Coronary artery (tissue), 2 donors: ENCODE measurements at regions not wholly inside any gene's neighbourhood (a gene's known extent, or its start where the extent isn't known, plus 50 kb on each side); places are given as distances from the start of the nearest gene placed in this dataset.

ENCODE experiments used
- DNase-seq: peaks from one replicate; pipeline ENCODE4 v3.0.0-alpha.2; 2017; ENCODE audit warnings: low spot score
- H3K27ac ChIP-seq, 2 donors: fragments of 200-600 bp; sonication (generic); one replicate each; pipeline ENCODE4 v1.5.1; 2016 to 2019
- H3K4me3 ChIP-seq: fragments of 200-600 bp; sonication (generic); 2 replicates; pipeline ENCODE4 v1.5.1; 2016; ENCODE audit warnings: mild to moderate bottlenecking, moderate library complexity
- TF ChIP-seq, protein P1 (sequence below): fragments of 200-600 bp; sonication (generic); IDR thresholded peaks from one replicate; pipeline ENCODE4 v1.5.1; 2019; ENCODE audit warnings: antibody characterized with exemption

DNA sequence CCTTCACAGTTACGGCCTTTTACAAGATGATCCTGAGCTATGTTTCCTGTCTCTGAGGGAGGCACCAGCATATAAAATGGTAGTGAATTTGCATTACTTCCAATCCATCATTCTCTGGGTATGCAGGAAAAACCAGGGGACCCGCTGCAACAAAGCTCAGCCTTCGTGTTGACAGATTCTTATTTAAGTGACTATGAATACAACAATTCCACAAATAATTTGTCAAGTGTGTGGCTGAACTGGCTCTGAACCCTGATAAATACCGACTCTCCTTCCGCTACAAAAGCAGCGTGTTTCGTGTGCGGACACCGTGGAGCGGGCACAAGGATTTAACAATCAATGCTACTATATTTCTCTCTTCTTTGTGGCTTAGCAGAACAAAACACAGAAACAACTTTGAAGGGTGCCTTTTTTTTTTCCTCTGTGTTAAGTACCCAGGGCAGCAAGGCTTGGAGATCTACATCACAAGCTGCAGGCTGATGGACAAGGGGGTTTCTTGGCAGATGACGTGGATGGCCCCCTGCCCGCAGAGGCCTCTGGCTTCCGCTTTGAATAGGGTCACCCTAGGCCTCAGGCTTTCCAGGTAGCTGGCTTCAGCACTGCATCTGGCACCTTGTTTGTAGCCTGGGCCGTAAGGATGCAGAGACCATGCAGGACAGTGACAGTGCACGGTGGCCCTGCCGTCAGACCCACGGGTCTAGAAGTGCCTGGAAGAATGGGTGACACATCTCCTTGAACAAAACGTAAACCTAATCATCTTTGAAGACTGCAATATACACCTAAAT, 280.5 kb upstream of the TSHZ3 start:
- TF ChIP-seq, protein P1, sequence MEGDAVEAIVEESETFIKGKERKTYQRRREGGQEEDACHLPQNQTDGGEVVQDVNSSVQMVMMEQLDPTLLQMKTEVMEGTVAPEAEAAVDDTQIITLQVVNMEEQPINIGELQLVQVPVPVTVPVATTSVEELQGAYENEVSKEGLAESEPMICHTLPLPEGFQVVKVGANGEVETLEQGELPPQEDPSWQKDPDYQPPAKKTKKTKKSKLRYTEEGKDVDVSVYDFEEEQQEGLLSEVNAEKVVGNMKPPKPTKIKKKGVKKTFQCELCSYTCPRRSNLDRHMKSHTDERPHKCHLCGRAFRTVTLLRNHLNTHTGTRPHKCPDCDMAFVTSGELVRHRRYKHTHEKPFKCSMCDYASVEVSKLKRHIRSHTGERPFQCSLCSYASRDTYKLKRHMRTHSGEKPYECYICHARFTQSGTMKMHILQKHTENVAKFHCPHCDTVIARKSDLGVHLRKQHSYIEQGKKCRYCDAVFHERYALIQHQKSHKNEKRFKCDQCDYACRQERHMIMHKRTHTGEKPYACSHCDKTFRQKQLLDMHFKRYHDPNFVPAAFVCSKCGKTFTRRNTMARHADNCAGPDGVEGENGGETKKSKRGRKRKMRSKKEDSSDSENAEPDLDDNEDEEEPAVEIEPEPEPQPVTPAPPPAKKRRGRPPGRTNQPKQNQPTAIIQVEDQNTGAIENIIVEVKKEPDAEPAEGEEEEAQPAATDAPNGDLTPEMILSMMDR, result no peak
- Histone ChIP-seq H3K27ac (no peak overlapping the region), H3K4me3 (no peak overlapping the region)
- DNase-seq, result peak; percentile 54

DNA sequence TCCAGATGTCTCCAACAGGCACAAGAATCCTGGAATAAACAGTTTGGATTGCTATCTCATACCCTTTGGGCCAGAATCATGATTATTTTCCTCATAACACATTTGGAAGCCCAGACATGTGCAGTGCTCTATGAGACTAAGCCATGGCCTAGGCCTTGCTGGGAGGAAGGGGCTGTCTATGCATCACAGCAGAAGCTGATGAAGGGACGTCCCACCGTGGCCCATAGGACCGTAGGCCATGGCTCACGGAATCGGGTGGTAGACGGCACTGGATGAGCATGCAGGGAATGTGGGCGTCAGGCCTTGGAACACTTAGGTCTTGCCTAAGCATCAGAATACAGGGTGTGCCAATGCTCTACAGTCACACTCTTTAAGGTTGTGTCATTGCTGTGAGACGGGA, 283.8 kb upstream of the TSHZ3 start:
- Histone ChIP-seq H3K4me3 (no peak overlapping the region), H3K27ac (no peak overlapping the region)
- no peak for DNase-seq
- TF ChIP-seq, protein P1, result no peak

DNA sequence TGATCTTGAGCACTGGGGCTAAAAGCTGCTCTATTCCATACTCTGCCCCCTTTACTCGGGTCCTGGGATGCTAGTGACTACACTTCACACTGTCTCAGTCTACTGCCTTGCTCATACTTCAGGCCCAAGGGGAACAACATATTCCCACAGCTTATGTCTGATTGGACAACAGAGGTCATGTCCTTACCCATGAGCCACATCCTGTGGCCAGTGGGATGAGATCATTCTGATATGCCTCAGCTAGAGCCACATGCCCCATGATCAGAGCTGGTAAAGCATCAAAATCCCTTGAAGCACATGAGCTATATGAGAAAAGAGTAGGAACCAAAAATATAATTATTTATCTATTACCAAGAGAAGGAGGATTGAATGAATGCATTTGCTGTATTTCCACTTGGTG, 290.1 kb upstream of the TSHZ3 start:
- no peak overlapping the region for H3K4me3 ChIP-seq
- TF ChIP-seq, protein P1, result no peak
- H3K27ac ChIP-seq, result no peak overlapping the region
- DNase-seq, result no peak

DNA sequence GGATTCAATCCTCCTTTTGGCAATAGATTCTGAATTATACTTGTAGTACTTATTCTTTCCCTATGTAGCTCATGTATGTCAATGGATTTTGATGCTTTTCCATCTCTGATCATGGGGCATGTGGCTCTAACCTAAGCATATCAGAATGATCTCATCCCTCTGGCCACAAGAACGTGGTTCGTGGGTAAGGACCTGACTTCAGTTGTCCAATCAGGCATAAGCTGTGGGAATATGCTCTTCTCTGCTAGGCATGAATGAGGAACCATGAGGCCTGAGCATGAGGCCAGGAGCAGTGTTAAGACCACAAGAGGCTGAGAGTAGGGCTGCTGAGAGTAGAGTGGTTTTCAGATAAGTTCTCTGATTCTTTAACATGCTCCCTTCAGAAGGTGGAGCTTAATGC, 292.4 kb upstream of the TSHZ3 start:
- no peak overlapping the region for H3K27ac ChIP-seq
- TF ChIP-seq, protein P1, result no peak
- no peak overlapping the region for H3K4me3 ChIP-seq
- no peak for DNase-seq

DNA sequence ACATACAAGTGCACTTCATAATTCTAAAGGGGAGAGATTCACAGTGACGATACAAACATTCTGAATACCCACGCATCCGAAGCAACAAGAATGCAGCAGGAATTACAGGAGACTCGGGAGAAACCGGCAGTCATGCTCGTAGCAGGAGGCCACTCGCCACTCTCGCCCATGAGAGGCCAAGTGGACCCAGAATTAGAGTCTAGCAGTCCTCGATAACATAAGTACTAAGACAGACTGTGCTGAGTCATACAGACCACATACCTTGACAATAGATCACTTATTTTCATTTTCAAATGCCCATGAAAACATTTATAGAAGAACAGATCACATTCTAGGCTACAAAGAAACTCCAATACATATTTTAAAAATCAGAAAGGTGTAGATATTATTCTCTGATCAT, 299.1 kb upstream of the TSHZ3 start:
- Histone ChIP-seq H3K27ac (no peak overlapping the region), H3K4me3 (no peak overlapping the region)
- TF ChIP-seq, protein P1, result no peak
- no peak for DNase-seq

DNA sequence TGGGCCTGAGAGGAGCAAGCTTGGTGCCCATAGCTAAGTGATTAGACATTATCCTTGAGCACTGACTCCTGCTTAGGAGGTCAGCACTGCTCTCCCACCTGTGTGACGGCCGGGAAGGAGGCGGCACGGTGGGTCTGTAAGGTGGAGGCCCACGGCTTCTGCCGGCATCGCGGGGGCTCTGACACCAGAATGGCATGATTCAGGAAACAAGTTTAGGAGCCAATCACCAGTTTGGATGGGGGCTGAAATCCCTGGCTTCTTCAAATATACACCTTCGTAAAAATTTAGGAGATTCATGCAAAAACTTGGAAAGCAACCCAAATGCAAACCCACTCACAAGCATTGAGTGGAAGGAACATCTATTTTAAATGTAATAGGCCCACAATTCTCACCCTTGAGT, 307.3 kb upstream of the TSHZ3 start:
- H3K4me3 ChIP-seq, result no peak overlapping the region
- TF ChIP-seq, protein P1, result no peak
- H3K27ac ChIP-seq, result no peak overlapping the region
- no peak for DNase-seq
